ENCODE measurements at regions not wholly inside any gene's neighbourhood (a gene's known extent, or its start where the extent isn't known, plus 50 kb on each side); places are given as distances from the start of the nearest gene placed in this dataset.

DNA sequence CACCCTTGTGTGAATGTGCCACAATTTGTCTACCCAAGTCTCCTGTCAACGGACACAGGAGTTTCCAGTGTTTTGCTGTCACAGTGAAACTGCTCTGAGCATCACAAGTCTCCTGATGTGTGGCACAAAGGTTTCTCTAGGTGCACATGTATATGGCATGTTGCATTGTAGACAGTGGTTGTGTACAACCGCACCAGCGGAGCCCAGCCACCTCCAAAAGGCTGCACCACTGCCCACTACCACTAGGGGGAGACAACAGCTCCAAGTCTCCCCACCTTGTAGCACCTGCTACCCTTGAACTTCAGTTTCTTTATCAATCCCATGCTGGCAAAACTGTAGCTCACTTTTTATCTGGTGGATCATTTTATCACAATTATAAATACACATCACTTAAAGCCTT lies 95.5 kb upstream of the ZNF469 start:
- TF ChIP-seq, protein P1, sequence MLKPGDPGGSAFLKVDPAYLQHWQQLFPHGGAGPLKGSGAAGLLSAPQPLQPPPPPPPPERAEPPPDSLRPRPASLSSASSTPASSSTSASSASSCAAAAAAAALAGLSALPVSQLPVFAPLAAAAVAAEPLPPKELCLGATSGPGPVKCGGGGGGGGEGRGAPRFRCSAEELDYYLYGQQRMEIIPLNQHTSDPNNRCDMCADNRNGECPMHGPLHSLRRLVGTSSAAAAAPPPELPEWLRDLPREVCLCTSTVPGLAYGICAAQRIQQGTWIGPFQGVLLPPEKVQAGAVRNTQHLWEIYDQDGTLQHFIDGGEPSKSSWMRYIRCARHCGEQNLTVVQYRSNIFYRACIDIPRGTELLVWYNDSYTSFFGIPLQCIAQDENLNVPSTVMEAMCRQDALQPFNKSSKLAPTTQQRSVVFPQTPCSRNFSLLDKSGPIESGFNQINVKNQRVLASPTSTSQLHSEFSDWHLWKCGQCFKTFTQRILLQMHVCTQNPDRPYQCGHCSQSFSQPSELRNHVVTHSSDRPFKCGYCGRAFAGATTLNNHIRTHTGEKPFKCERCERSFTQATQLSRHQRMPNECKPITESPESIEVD (tag by site-specific recombination; IDR thresholded peaks at IDR 0.05) = no peak
- TF ChIP-seq, protein P2, sequence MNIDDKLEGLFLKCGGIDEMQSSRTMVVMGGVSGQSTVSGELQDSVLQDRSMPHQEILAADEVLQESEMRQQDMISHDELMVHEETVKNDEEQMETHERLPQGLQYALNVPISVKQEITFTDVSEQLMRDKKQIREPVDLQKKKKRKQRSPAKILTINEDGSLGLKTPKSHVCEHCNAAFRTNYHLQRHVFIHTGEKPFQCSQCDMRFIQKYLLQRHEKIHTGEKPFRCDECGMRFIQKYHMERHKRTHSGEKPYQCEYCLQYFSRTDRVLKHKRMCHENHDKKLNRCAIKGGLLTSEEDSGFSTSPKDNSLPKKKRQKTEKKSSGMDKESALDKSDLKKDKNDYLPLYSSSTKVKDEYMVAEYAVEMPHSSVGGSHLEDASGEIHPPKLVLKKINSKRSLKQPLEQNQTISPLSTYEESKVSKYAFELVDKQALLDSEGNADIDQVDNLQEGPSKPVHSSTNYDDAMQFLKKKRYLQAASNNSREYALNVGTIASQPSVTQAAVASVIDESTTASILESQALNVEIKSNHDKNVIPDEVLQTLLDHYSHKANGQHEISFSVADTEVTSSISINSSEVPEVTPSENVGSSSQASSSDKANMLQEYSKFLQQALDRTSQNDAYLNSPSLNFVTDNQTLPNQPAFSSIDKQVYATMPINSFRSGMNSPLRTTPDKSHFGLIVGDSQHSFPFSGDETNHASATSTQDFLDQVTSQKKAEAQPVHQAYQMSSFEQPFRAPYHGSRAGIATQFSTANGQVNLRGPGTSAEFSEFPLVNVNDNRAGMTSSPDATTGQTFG (tag by site-specific recombination; IDR thresholded peaks at IDR 0.05; ENCODE audit: borderline replicate concordance) = no peak
- no peak for TF ChIP-seq ZNF292 (tag by site-specific recombination; IDR thresholded peaks at IDR 0.05; ENCODE audit: borderline replicate concordance, low read depth)
- no peak for TF ChIP-seq ZNF48 (tag by site-specific recombination; IDR thresholded peaks at IDR 0.05)
- TF ChIP-seq SETDB1 (IDR thresholded peaks at IDR 0.05; ENCODE audit: insufficient read length, low read length) = peak; percentile 96
- no peak for TF ChIP-seq ZSCAN30 (tag by site-specific recombination; IDR thresholded peaks at IDR 0.05)
- TF ChIP-seq, protein P3, sequence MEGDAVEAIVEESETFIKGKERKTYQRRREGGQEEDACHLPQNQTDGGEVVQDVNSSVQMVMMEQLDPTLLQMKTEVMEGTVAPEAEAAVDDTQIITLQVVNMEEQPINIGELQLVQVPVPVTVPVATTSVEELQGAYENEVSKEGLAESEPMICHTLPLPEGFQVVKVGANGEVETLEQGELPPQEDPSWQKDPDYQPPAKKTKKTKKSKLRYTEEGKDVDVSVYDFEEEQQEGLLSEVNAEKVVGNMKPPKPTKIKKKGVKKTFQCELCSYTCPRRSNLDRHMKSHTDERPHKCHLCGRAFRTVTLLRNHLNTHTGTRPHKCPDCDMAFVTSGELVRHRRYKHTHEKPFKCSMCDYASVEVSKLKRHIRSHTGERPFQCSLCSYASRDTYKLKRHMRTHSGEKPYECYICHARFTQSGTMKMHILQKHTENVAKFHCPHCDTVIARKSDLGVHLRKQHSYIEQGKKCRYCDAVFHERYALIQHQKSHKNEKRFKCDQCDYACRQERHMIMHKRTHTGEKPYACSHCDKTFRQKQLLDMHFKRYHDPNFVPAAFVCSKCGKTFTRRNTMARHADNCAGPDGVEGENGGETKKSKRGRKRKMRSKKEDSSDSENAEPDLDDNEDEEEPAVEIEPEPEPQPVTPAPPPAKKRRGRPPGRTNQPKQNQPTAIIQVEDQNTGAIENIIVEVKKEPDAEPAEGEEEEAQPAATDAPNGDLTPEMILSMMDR (tag by site-specific recombination; IDR thresholded peaks at IDR 0.05) = 0 out of 2 replicates have a peak, but pooled peaks have one; percentile 15
- TF ChIP-seq TRIM28 (IDR thresholded peaks at IDR 0.05; ENCODE audit: borderline replicate concordance, low read length) = peak; percentile 99; the same call in 1 of the 2 replicates
- TF ChIP-seq, protein P4, sequence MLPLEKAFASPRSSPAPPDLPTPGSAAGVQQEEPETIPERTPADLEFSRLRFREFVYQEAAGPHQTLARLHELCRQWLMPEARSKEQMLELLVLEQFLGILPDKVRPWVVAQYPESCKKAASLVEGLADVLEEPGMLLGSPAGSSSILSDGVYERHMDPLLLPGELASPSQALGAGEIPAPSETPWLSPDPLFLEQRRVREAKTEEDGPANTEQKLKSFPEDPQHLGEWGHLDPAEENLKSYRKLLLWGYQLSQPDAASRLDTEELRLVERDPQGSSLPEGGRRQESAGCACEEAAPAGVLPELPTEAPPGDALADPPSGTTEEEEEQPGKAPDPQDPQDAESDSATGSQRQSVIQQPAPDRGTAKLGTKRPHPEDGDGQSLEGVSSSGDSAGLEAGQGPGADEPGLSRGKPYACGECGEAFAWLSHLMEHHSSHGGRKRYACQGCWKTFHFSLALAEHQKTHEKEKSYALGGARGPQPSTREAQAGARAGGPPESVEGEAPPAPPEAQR (tag by site-specific recombination; IDR thresholded peaks at IDR 0.05) = no peak
- TF ChIP-seq, protein P5, sequence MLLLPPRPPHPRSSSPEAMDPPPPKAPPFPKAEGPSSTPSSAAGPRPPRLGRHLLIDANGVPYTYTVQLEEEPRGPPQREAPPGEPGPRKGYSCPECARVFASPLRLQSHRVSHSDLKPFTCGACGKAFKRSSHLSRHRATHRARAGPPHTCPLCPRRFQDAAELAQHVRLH (tag by site-specific recombination; IDR thresholded peaks at IDR 0.05) = no peak
- TF ChIP-seq ZNF548 (tag by site-specific recombination; IDR thresholded peaks at IDR 0.05) = no peak
- H3K36me3 ChIP-seq (ENCODE audit: control insufficient read depth in 2 of 2, insufficient read depth in 1 of 2, low read length in 2 of 2) = no peaks in the 10 kb centered on the region
- no peaks in the 10 kb centered on the region for H3K9me3 ChIP-seq (ENCODE audit: control insufficient read depth, insufficient read depth, low read depth, low read length)
- ChIA-PET CTCF (interaction anchor here (0.7 to 1.4 kb wide), 8 partner anchors 11 to 149 kb away, joined by 3 to 4 read pairs (median 3); no protein-coding TSS in a partner anchor), POLR2A (no interaction called here)
- H3K4me3 ChIP-seq (ENCODE audit: low read depth, low read length) = no peak overlapping the region
- H3K4me1 ChIP-seq (ENCODE audit: control insufficient read depth, insufficient read depth, low read length) = no peaks in the 10 kb centered on the region
- no peak overlapping the region for H3K27ac ChIP-seq (ENCODE audit: extremely low read depth, low read depth, low read length)

DNA sequence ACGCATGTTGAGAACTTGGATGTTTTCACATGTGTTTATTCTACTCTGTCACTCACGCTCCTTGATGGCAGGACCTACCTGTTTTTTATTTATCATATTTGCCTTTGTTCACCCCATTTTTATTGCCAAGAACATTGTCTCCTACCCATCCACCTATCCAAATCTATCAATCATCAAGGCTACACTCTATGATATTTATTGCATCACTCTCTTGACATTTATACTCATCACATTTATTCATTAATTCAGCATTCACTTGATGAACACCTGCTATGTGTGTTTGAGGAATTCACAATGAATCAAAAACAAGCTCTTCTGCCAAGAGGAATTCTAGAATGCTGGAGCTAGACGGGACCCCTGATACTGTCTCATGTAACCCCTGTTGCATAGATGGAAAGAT lies 94.5 kb upstream of the ZNF469 start:
- no peaks in the 10 kb centered on the region for H3K9me3 ChIP-seq (ENCODE audit: control insufficient read depth, insufficient read depth, low read depth, low read length)
- POLR2A ChIA-PET = no interaction called here
- TF ChIP-seq ZNF133 (tag by site-specific recombination; IDR thresholded peaks at IDR 0.05) (no peak), HOXA7 (CRISPR knock-in tag; IDR thresholded peaks at IDR 0.05; ENCODE audit: borderline replicate concordance) (no peak), ZBTB1 (tag by site-specific recombination; IDR thresholded peaks at IDR 0.05) (no peak), ZNF214 (tag by site-specific recombination; IDR thresholded peaks at IDR 0.05; ENCODE audit: borderline replicate concordance) (no peak), ZNF433 (tag by site-specific recombination; IDR thresholded peaks at IDR 0.05; ENCODE audit: low read depth) (no peak), ZNF626 (tag by site-specific recombination; IDR thresholded peaks at IDR 0.05) (no peak), ZNF184 (tag by site-specific recombination; IDR thresholded peaks at IDR 0.05) (no peak)
- TF ChIP-seq, protein P6, sequence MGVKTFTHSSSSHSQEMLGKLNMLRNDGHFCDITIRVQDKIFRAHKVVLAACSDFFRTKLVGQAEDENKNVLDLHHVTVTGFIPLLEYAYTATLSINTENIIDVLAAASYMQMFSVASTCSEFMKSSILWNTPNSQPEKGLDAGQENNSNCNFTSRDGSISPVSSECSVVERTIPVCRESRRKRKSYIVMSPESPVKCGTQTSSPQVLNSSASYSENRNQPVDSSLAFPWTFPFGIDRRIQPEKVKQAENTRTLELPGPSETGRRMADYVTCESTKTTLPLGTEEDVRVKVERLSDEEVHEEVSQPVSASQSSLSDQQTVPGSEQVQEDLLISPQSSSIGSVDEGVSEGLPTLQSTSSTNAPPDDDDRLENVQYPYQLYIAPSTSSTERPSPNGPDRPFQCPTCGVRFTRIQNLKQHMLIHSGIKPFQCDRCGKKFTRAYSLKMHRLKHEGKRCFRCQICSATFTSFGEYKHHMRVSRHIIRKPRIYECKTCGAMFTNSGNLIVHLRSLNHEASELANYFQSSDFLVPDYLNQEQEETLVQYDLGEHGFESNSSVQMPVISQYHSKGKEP (tag by site-specific recombination; IDR thresholded peaks at IDR 0.05) = no peak
- TF ChIP-seq, protein P7, sequence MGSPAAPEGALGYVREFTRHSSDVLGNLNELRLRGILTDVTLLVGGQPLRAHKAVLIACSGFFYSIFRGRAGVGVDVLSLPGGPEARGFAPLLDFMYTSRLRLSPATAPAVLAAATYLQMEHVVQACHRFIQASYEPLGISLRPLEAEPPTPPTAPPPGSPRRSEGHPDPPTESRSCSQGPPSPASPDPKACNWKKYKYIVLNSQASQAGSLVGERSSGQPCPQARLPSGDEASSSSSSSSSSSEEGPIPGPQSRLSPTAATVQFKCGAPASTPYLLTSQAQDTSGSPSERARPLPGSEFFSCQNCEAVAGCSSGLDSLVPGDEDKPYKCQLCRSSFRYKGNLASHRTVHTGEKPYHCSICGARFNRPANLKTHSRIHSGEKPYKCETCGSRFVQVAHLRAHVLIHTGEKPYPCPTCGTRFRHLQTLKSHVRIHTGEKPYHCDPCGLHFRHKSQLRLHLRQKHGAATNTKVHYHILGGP (tag by site-specific recombination; IDR thresholded peaks at IDR 0.05) = no peak

More for the DNA sequence above, 94.5 kb upstream of the ZNF469 start:
- Histone ChIP-seq H3K4me1 (ENCODE audit: control insufficient read depth, insufficient read depth, low read length) (no peaks in the 10 kb centered on the region), H3K36me3 (ENCODE audit: control insufficient read depth in 2 of 2, insufficient read depth in 1 of 2, low read length in 2 of 2) (no peaks in the 10 kb centered on the region), H3K4me3 (ENCODE audit: low read depth, low read length) (no peak overlapping the region), H3K27ac (ENCODE audit: extremely low read depth, low read depth, low read length) (no peak overlapping the region)
- CTCF ChIA-PET = interaction anchor here (0.6 to 1.1 kb wide), 3 partner anchors 19 to 148 kb away, joined by 3 to 4 read pairs (median 3); no protein-coding TSS in a partner anchor
